Smooth muscle cell (in vitro differentiated cells): ENCODE measurements at regions not wholly inside any gene's neighbourhood (a gene's known extent, or its start where the extent isn't known, plus 50 kb on each side); places are given as distances from the start of the nearest gene placed in this dataset.

Experiments
- DNase-seq: peaks from one replicate; lab custom pipeline; 2025; ENCODE audit not compliant: unreplicated experiment; lab: John Stamatoyannopoulos, UW
- H2AFZ ChIP-seq: fragments of 200-600 bp; sonication (generic); 2 replicates; pipeline ENCODE4 v1.6.0; 2016; ENCODE audit warnings: antibody characterized with exemption, low read depth, mild to moderate bottlenecking
- H3F3A ChIP-seq: fragments of 200-600 bp; sonication (generic); 2 replicates; pipeline ENCODE4 v1.6.0; 2017; ENCODE audit warnings: antibody characterized with exemption, low read depth
- H3K27ac ChIP-seq: fragments of 200-600 bp; sonication (generic); 2 replicates; pipeline ENCODE4 v1.5.1; 2016; ENCODE audit warnings: low read depth, mild to moderate bottlenecking
- H3K27me3 ChIP-seq: fragments of 200-600 bp; sonication (generic); 2 replicates; pipeline ENCODE4 v1.6.1; 2016; ENCODE audit warnings: low read depth, mild to moderate bottlenecking
- H3K36me3 ChIP-seq: fragments of 200-600 bp; sonication (generic); 2 replicates; pipeline ENCODE4 v1.5.1; 2016; ENCODE audit warnings: low read depth
- H3K4me1 ChIP-seq: fragments of 200-600 bp; sonication (generic); 2 replicates; pipeline ENCODE4 v1.5.1; 2016; ENCODE audit warnings: low read depth
- H3K4me2 ChIP-seq: fragments of 200-600 bp; sonication (generic); 2 replicates; pipeline ENCODE4 v1.6.0; 2016; ENCODE audit warnings: mild to moderate bottlenecking
- H3K4me3 ChIP-seq: fragments of 200-600 bp; sonication (generic); 2 replicates; pipeline ENCODE4 v1.5.1; 2016; ENCODE audit warnings: mild to moderate bottlenecking
- H3K79me2 ChIP-seq: fragments of 200-600 bp; sonication (generic); 2 replicates; pipeline ENCODE4 v1.6.0; 2016; ENCODE audit warnings: low read depth, mild to moderate bottlenecking
- H3K9ac ChIP-seq: fragments of 200-600 bp; sonication (generic); 2 replicates; pipeline ENCODE4 v1.6.0; 2016; ENCODE audit warnings: low read depth
- H3K9me3 ChIP-seq: fragments of 200-600 bp; sonication (generic); replicated peaks from 2 replicates; pipeline ENCODE4 v1.5.1; 2016; ENCODE audit warnings: low read depth
- H4K20me1 ChIP-seq: fragments of 200-600 bp; sonication (generic); 2 replicates; pipeline ENCODE4 v1.6.0; 2016; ENCODE audit warnings: low read depth
- WGBS: methylation state at CpG from one replicate; pipeline ENCODE4 v1.1.7; 2016; ENCODE audit warnings: low lambda C conversion rate; 5-methylcytosine and 5-hydroxymethylcytosine counted together
- TF ChIP-seq, protein P1 (sequence below): fragments of 200-600 bp; sonication (generic); IDR thresholded peaks from 2 replicates; pipeline ENCODE4 v1.5.1; 2017; ENCODE audit warnings: borderline replicate concordance, mild to moderate bottlenecking, antibody characterized with exemption; ENCODE audit not compliant: insufficient read depth, poor library complexity, severe bottlenecking

DNA sequence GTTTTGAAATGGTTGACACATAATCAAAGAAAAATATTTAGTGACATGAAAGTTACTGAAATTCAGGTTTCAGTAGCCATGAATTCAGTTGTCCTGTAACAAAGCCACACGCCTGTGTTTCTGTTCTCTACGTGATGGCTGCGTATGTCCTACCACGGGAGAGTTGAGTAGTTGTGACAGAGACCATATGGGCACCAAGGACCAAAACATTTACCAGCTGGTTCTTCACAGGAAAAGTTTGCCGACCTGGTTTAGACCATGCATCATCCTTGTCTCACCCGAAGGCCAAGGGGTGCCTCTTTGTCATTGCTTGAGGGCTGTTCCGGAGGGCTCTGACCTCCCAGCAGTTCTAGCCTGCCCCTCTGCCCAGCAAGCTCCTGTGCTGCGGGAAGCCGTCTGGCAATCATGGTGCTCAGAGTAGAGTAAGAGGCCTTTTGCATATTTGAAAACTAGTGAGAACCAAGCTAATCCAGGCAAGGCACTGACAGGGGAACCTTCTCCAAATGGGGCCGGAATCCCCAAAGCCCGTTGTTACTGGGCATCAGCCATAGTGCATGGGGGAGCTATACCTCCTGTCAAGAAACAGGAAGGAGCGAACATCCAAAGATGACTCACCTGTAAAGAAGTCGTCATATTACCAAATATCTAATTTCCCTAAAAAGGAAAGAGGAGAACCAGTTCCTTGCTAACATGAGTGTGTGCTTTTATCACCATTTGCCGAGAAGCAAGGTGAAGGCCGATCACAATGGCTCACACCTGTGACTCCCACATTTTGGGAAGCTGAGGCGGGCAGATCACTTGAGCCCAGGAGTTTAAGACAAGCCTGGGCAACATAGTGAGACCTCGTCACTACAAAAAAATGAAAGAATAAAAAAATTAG is 92.6 kb upstream of the RAB12 start:
- Histone ChIP-seq H3K4me1 (no peaks in the 10 kb centered on the region), H3K27me3 (no peaks in the 10 kb centered on the region), H2AFZ (no peak overlapping the region), H4K20me1 (no peaks in the 10 kb centered on the region), H3K27ac (no peak overlapping the region), H3K4me2 (no peak overlapping the region), H3F3A (no peaks in the 10 kb centered on the region), H3K4me3 (no peak overlapping the region), H3K36me3 (no peaks in the 10 kb centered on the region), H3K9me3 (no peaks in the 10 kb centered on the region), H3K9ac (no peak overlapping the region), H3K79me2 (no peaks in the 10 kb centered on the region)
- DNase-seq: no peak
- TF ChIP-seq, protein P1, sequence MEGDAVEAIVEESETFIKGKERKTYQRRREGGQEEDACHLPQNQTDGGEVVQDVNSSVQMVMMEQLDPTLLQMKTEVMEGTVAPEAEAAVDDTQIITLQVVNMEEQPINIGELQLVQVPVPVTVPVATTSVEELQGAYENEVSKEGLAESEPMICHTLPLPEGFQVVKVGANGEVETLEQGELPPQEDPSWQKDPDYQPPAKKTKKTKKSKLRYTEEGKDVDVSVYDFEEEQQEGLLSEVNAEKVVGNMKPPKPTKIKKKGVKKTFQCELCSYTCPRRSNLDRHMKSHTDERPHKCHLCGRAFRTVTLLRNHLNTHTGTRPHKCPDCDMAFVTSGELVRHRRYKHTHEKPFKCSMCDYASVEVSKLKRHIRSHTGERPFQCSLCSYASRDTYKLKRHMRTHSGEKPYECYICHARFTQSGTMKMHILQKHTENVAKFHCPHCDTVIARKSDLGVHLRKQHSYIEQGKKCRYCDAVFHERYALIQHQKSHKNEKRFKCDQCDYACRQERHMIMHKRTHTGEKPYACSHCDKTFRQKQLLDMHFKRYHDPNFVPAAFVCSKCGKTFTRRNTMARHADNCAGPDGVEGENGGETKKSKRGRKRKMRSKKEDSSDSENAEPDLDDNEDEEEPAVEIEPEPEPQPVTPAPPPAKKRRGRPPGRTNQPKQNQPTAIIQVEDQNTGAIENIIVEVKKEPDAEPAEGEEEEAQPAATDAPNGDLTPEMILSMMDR: no peak
- WGBS: 88% methylated on average over 17 of the region's 17 CpGs

DNA sequence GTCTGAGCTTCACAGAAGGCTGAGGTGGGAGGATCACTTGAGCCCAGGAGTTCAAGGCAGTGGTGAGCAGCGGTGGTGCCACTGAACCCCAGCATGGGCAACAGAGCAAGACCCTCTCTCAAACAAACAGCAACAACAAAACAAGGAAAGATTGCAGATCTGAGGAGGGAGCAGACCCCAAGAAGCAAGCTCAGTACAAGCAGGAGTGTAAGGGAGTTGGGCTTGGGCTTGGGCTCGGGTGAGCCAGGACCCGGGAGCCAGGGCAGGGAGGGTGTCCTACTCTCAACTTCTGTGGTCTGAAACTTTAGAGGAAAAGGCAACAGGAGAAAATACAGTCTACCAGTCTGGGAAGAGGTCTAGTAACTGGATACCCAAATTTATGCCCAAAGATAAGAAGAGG is 92.0 kb upstream of the RAB12 start:
- no peaks in the 10 kb centered on the region for H3K27me3 ChIP-seq
- DNase-seq: no peak

DNA sequence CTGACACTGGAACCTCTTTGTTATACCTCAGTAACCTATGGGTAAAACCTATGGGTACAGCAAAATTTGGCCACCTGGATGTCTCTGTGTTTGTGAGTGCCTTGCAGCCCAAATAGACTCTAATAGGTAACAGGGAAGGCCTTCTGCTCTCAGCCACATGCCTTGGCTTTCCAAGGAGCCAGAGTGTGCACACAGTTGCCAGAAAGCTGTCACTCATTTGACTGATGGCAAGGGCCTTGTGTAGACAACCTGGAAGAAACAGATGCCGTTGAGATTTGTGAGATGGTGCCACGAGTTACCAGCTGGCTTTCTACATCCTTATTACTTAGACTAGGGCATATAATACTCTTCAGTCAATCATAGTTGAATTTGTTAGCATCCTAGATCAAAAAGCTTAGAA is 90.1 kb upstream of the RAB12 start:
- Histone ChIP-seq H3K79me2 (no peaks in the 10 kb centered on the region), H3K27ac (no peak overlapping the region), H3K9ac (no peak overlapping the region), H3K36me3 (no peaks in the 10 kb centered on the region), H3K4me1 (no peaks in the 10 kb centered on the region), H2AFZ (no peak overlapping the region), H3F3A (no peaks in the 10 kb centered on the region), H3K4me2 (no peak overlapping the region), H4K20me1 (no peaks in the 10 kb centered on the region), H3K4me3 (no peak overlapping the region), H3K9me3 (no peaks in the 10 kb centered on the region), H3K27me3 (no peaks in the 10 kb centered on the region)
- 40% methylated on average over 2 of the region's 2 CpGs for WGBS
- TF ChIP-seq, protein P1: no peak
- no peak for DNase-seq

More for the DNA sequence above, 92.0 kb upstream of the RAB12 start:
- no peaks in the 10 kb centered on the region for H3F3A ChIP-seq
- WGBS: 97% methylated on average over 3 of the region's 3 CpGs
- TF ChIP-seq, protein P1: no peak
- H3K36me3 ChIP-seq: no peaks in the 10 kb centered on the region
- no peaks in the 10 kb centered on the region for H3K79me2 ChIP-seq
- no peak overlapping the region for H3K4me2 ChIP-seq
- H3K4me3 ChIP-seq: no peak overlapping the region
- H3K9me3 ChIP-seq: no peaks in the 10 kb centered on the region
- no peak overlapping the region for H3K9ac ChIP-seq
- no peak overlapping the region for H3K27ac ChIP-seq
- no peaks in the 10 kb centered on the region for H3K4me1 ChIP-seq
- H4K20me1 ChIP-seq: no peaks in the 10 kb centered on the region
- no peak overlapping the region for H2AFZ ChIP-seq

DNA sequence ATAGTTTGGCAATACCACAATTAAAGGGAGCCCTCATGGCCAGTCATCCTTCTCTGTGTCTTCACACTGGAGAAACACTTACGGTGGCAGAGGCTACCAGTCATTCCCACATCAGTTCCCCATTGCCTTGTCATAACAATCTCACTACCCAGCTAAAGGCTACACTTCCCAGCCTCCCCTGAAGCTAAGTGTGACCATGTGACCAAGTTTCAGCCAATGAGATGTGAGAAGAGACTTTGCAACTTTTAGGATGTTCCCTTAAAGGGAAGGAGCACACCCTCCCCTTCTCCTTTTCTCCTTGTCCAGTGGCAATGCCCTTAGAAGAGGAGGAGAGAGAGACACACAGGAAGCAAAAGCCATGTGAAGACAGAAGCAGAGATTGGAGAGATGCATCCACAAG is 89.0 kb upstream of the RAB12 start:
- H3K4me1 ChIP-seq: no peaks in the 10 kb centered on the region
- no peaks in the 10 kb centered on the region for H3K27me3 ChIP-seq
- H3K9me3 ChIP-seq: no peaks in the 10 kb centered on the region
- H2AFZ ChIP-seq: no peak overlapping the region
- no peaks in the 10 kb centered on the region for H4K20me1 ChIP-seq
- H3K4me3 ChIP-seq: no peak overlapping the region
- H3F3A ChIP-seq: no peaks in the 10 kb centered on the region
- no peak overlapping the region for H3K27ac ChIP-seq
- H3K4me2 ChIP-seq: no peak overlapping the region
- H3K79me2 ChIP-seq: no peaks in the 10 kb centered on the region
- no peak overlapping the region for H3K9ac ChIP-seq
- no peaks in the 10 kb centered on the region for H3K36me3 ChIP-seq
- WGBS: 88% methylated on average over 1 of the region's 1 CpG
- DNase-seq: no peak
- TF ChIP-seq, protein P1: no peak
